ENCODE measurements at regions not wholly inside any gene's neighbourhood (a gene's known extent, or its start where the extent isn't known, plus 50 kb on each side); places are given as distances from the start of the nearest gene placed in this dataset.

GRCh38 chr13:88097541-88097940 lies 426.4 kb downstream of the SLITRK5 start:
- TF ChIP-seq CTCF (IDR thresholded peaks at IDR 0.05) = no peak
- Histone ChIP-seq H3K9me3 (peaks cover 0 to 6% of the 10 kb centered on the region in 2 donors), H3K36me3 (no peaks in the 10 kb centered on the region), H3K27ac (no peak overlapping the region), H3K27me3 (no peaks in the 10 kb centered on the region), H3K4me1 (no peaks in the 10 kb centered on the region), H3K4me3 (no peak overlapping the region)
- DNase-seq (ENCODE audit: low spot score) = no peak

GRCh38 chr13:88103824-88104223 lies 432.7 kb downstream of the SLITRK5 start:
- no peaks in the 10 kb centered on the region for H3K4me1 ChIP-seq
- no peak for DNase-seq (ENCODE audit: low spot score)
- no peak for TF ChIP-seq CTCF (IDR thresholded peaks at IDR 0.05)
- no peak overlapping the region for H3K27ac ChIP-seq
- no peak overlapping the region for H3K4me3 ChIP-seq
- H3K27me3 ChIP-seq = no peaks in the 10 kb centered on the region
- H3K36me3 ChIP-seq = no peaks in the 10 kb centered on the region
- peaks cover 0 to 6% of the 10 kb centered on the region in 2 donors for H3K9me3 ChIP-seq

GRCh38 chr13:88104576-88104975 lies 433.4 kb downstream of the SLITRK5 start:
- no peak overlapping the region for H3K4me3 ChIP-seq
- no peak for TF ChIP-seq CTCF (IDR thresholded peaks at IDR 0.05)
- no peaks in the 10 kb centered on the region for H3K36me3 ChIP-seq
- DNase-seq (ENCODE audit: low spot score) = no peak
- H3K4me1 ChIP-seq = no peaks in the 10 kb centered on the region
- H3K27ac ChIP-seq = no peak overlapping the region
- H3K27me3 ChIP-seq = no peaks in the 10 kb centered on the region
- H3K9me3 ChIP-seq = peaks cover 0 to 6% of the 10 kb centered on the region in 2 donors

- no peak overlapping the region for H3K27ac ChIP-seq
- TF ChIP-seq CTCF (IDR thresholded peaks at IDR 0.05) = no peak
- H3K36me3 ChIP-seq = no peaks in the 10 kb centered on the region
- no peaks in the 10 kb centered on the region for H3K9me3 ChIP-seq
- no peak for DNase-seq (ENCODE audit: low spot score)
- H3K27me3 ChIP-seq = no peaks in the 10 kb centered on the region
- H3K4me3 ChIP-seq = no peak overlapping the region
- H3K4me1 ChIP-seq = no peaks in the 10 kb centered on the region
Measured at GRCh38 chr13:88107570-88107969, 436.4 kb downstream of the SLITRK5 start.

GRCh38 chr13:88112526-88112925 lies 441.4 kb downstream of the SLITRK5 start:
- no peak overlapping the region for H3K4me3 ChIP-seq

More at GRCh38 chr13:88112526-88112925, 441.4 kb downstream of the SLITRK5 start:
- no peaks in the 10 kb centered on the region for H3K27me3 ChIP-seq
- H3K27ac ChIP-seq = no peak overlapping the region
- no peaks in the 10 kb centered on the region for H3K36me3 ChIP-seq
- DNase-seq (ENCODE audit: low spot score) = no peak
- no peak for TF ChIP-seq CTCF (IDR thresholded peaks at IDR 0.05)
- no peaks in the 10 kb centered on the region for H3K9me3 ChIP-seq
- H3K4me1 ChIP-seq = no peaks in the 10 kb centered on the region

All from right atrium auricular region (tissue), 2 donors.